ENCODE measurements at regions not wholly inside any gene's neighbourhood (a gene's known extent, or its start where the extent isn't known, plus 50 kb on each side); places are given as distances from the start of the nearest gene placed in this dataset.

DNA sequence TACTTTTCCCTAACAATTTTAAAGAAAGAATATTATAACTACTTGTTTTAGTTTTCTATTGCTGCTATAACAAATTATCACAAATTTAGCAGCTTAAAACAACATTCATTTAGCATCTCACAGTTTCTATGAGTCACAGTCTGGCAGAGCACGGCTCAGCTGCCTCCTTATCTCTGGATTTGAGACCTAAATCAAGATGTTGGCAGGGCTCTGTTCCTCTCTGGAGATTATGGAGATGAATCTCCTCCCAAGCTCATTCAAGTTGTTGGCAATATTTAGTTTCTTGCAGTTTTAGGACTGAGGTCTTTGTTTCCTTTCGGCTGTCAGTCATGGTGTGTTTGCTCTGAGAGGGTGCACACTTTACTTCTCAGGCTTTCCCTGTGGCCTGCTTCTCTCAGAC is 1065.8 kb upstream of the EYS start:
- CTCF ChIA-PET: interaction anchor here (0.6 kb wide), 1 partner anchor 1277 kb away, joined by 3 read pairs; no protein-coding TSS in a partner anchor
- peaks cover 0 to 2% (median 0%) of the 10 kb centered on the region in 5 experiments for H3K9me3 ChIP-seq (ENCODE audit: control extremely low read depth in 1 of 5, control insufficient read depth in 4 of 5, insufficient read depth in 2 of 5, low read depth in 1 of 5, low read length in 4 of 5)
- POLR2A ChIA-PET: no interaction called here
- no peak for DNase-seq
- no peaks in the 10 kb centered on the region for H3K36me3 ChIP-seq (ENCODE audit: control insufficient read depth in 4 of 4, insufficient read depth in 4 of 4, low read length in 3 of 4)
- H3K27me3 ChIP-seq (replicated peaks in 2 of 5; ENCODE audit: control insufficient read depth in 4 of 5, insufficient read depth in 5 of 5, low read length in 4 of 5): no peaks in the 10 kb centered on the region
- no peak overlapping the region for H3K4me3 ChIP-seq (ENCODE audit: control insufficient read depth in 1 of 7, extremely low read depth in 1 of 7, insufficient read depth in 4 of 7, low read depth in 2 of 7, low read length in 6 of 7)
- H3K27ac ChIP-seq (ENCODE audit: insufficient read depth in 1 of 2, low read depth in 1 of 2, low read length in 2 of 2, poor library complexity in 1 of 2, severe bottlenecking in 2 of 2): no peak overlapping the region
- no peaks in the 10 kb centered on the region for H3K4me1 ChIP-seq (ENCODE audit: control extremely low read depth in 1 of 4, control insufficient read depth in 4 of 4, insufficient read depth in 4 of 4, low read length in 3 of 4)
- 83% methylated on average over 1 of the region's 2 CpGs for WGBS (ENCODE audit: insufficient coverage)

- no CpG with 5 or more reads among the region's 2 CpGs for WGBS (ENCODE audit: insufficient coverage)
- no peak overlapping the region for H3K27ac ChIP-seq (ENCODE audit: insufficient read depth in 1 of 2, low read depth in 1 of 2, low read length in 2 of 2, poor library complexity in 1 of 2, severe bottlenecking in 2 of 2)
- H3K4me3 ChIP-seq (ENCODE audit: control insufficient read depth in 1 of 7, extremely low read depth in 1 of 7, insufficient read depth in 4 of 7, low read depth in 2 of 7, low read length in 6 of 7): no peak overlapping the region
- POLR2A ChIA-PET: interaction anchor here (0.6 kb wide), 1 partner anchor 92 kb away, joined by 4 read pairs; no protein-coding TSS in a partner anchor
- CTCF ChIA-PET: no interaction called here
- H3K4me1 ChIP-seq (ENCODE audit: control extremely low read depth in 1 of 4, control insufficient read depth in 4 of 4, insufficient read depth in 4 of 4, low read length in 3 of 4): no peaks in the 10 kb centered on the region
- peaks cover 0 to 2% (median 0%) of the 10 kb centered on the region in 5 experiments for H3K9me3 ChIP-seq (ENCODE audit: control extremely low read depth in 1 of 5, control insufficient read depth in 4 of 5, insufficient read depth in 2 of 5, low read depth in 1 of 5, low read length in 4 of 5)
- H3K27me3 ChIP-seq (replicated peaks in 2 of 5; ENCODE audit: control insufficient read depth in 4 of 5, insufficient read depth in 5 of 5, low read length in 4 of 5): no peaks in the 10 kb centered on the region
- H3K36me3 ChIP-seq (ENCODE audit: control insufficient read depth in 4 of 4, insufficient read depth in 4 of 4, low read length in 3 of 4): no peaks in the 10 kb centered on the region
- no peak for DNase-seq
These were observed 1064.6 kb upstream of the EYS start for GRCh38 chr6:66771626-66772025.

DNA sequence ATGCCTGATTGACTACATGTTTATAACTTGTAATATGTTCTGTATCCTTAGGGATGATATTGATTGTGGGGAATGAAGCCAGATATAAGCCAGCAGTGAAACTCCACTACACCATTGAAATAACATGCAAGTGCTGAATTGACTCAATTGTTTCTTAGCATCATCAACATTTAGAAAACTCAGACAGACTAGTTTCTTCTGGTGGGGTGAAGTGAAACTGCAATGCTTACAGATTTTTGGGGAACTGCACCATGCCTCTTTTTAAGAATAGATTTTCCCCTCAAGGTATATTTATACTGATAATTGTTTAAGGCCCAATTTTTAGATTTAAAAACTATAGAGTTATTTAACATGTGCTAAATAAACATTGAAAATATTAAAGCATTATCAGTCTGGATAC is 1044.6 kb upstream of the EYS start:
- no peak overlapping the region for H3K27ac ChIP-seq (ENCODE audit: insufficient read depth in 1 of 2, low read depth in 1 of 2, low read length in 2 of 2, poor library complexity in 1 of 2, severe bottlenecking in 2 of 2)
- no peaks in the 10 kb centered on the region for H3K27me3 ChIP-seq (replicated peaks in 2 of 5; ENCODE audit: control insufficient read depth in 4 of 5, insufficient read depth in 5 of 5, low read length in 4 of 5)
- ChIA-PET CTCF (no interaction called here), POLR2A (no interaction called here)
- H3K4me3 ChIP-seq (ENCODE audit: control insufficient read depth in 1 of 7, extremely low read depth in 1 of 7, insufficient read depth in 4 of 7, low read depth in 2 of 7, low read length in 6 of 7): no peak overlapping the region
- no peaks in the 10 kb centered on the region for H3K36me3 ChIP-seq (ENCODE audit: control insufficient read depth in 4 of 4, insufficient read depth in 4 of 4, low read length in 3 of 4)
- H3K4me1 ChIP-seq (ENCODE audit: control extremely low read depth in 1 of 4, control insufficient read depth in 4 of 4, insufficient read depth in 4 of 4, low read length in 3 of 4): no peaks in the 10 kb centered on the region
- no peak for DNase-seq
- H3K9me3 ChIP-seq (ENCODE audit: control extremely low read depth in 1 of 5, control insufficient read depth in 4 of 5, insufficient read depth in 2 of 5, low read depth in 1 of 5, low read length in 4 of 5): peaks cover 0 to 2% (median 0%) of the 10 kb centered on the region in 5 experiments

- Histone ChIP-seq H3K4me3 (ENCODE audit: control insufficient read depth in 1 of 7, extremely low read depth in 1 of 7, insufficient read depth in 4 of 7, low read depth in 2 of 7, low read length in 6 of 7) (no peak overlapping the region), H3K4me1 (ENCODE audit: control extremely low read depth in 1 of 4, control insufficient read depth in 4 of 4, insufficient read depth in 4 of 4, low read length in 3 of 4) (no peaks in the 10 kb centered on the region), H3K27me3 (replicated peaks in 2 of 5; ENCODE audit: control insufficient read depth in 4 of 5, insufficient read depth in 5 of 5, low read length in 4 of 5) (no peaks in the 10 kb centered on the region), H3K27ac (ENCODE audit: insufficient read depth in 1 of 2, low read depth in 1 of 2, low read length in 2 of 2, poor library complexity in 1 of 2, severe bottlenecking in 2 of 2) (no peak overlapping the region), H3K36me3 (ENCODE audit: control insufficient read depth in 4 of 4, insufficient read depth in 4 of 4, low read length in 3 of 4) (no peaks in the 10 kb centered on the region), H3K9me3 (ENCODE audit: control extremely low read depth in 1 of 5, control insufficient read depth in 4 of 5, insufficient read depth in 2 of 5, low read depth in 1 of 5, low read length in 4 of 5) (no peaks in the 10 kb centered on the region)
- ChIA-PET POLR2A (no interaction called here), CTCF (no interaction called here)
- 60% methylated on average over 1 of the region's 1 CpG for WGBS (ENCODE audit: insufficient coverage)
- DNase-seq: no peak
These were observed 1033.3 kb upstream of the EYS start for GRCh38 chr6:66740346-66740745.

GRCh38 chr6:66735106-66735890 is 1028.3 kb upstream of the EYS start:
- no CpG with 5 or more reads among the region's 5 CpGs for WGBS (ENCODE audit: insufficient coverage)
- no peaks in the 10 kb centered on the region for H3K4me1 ChIP-seq (ENCODE audit: control extremely low read depth in 1 of 4, control insufficient read depth in 4 of 4, insufficient read depth in 4 of 4, low read length in 3 of 4)
- ChIA-PET CTCF (no interaction called here), POLR2A (no interaction called here)
- H3K36me3 ChIP-seq (ENCODE audit: control insufficient read depth in 4 of 4, insufficient read depth in 4 of 4, low read length in 3 of 4): no peaks in the 10 kb centered on the region
- DNase-seq: no peak
- no peaks in the 10 kb centered on the region for H3K9me3 ChIP-seq (ENCODE audit: control extremely low read depth in 1 of 5, control insufficient read depth in 4 of 5, insufficient read depth in 2 of 5, low read depth in 1 of 5, low read length in 4 of 5)
- no peak overlapping the region for H3K27ac ChIP-seq (ENCODE audit: insufficient read depth in 1 of 2, low read depth in 1 of 2, low read length in 2 of 2, poor library complexity in 1 of 2, severe bottlenecking in 2 of 2)
- H3K27me3 ChIP-seq (replicated peaks in 2 of 5; ENCODE audit: control insufficient read depth in 4 of 5, insufficient read depth in 5 of 5, low read length in 4 of 5): no peaks in the 10 kb centered on the region
- H3K4me3 ChIP-seq (ENCODE audit: control insufficient read depth in 1 of 7, extremely low read depth in 1 of 7, insufficient read depth in 4 of 7, low read depth in 2 of 7, low read length in 6 of 7): no peak overlapping the region

GRCh38 chr6:66731310-66731709 is 1024.3 kb upstream of the EYS start:
- ChIA-PET CTCF (no interaction called here), POLR2A (no interaction called here)
- H3K27ac ChIP-seq (ENCODE audit: insufficient read depth in 1 of 2, low read depth in 1 of 2, low read length in 2 of 2, poor library complexity in 1 of 2, severe bottlenecking in 2 of 2): no peak overlapping the region
- DNase-seq: no peak
- no peak overlapping the region for H3K4me3 ChIP-seq (ENCODE audit: control insufficient read depth in 1 of 7, extremely low read depth in 1 of 7, insufficient read depth in 4 of 7, low read depth in 2 of 7, low read length in 6 of 7)
- no peaks in the 10 kb centered on the region for H3K27me3 ChIP-seq (replicated peaks in 2 of 5; ENCODE audit: control insufficient read depth in 4 of 5, insufficient read depth in 5 of 5, low read length in 4 of 5)
- WGBS (ENCODE audit: insufficient coverage): no CpG with 5 or more reads among the region's 1 CpG
- no peaks in the 10 kb centered on the region for H3K36me3 ChIP-seq (ENCODE audit: control insufficient read depth in 4 of 4, insufficient read depth in 4 of 4, low read length in 3 of 4)
- H3K9me3 ChIP-seq (ENCODE audit: control extremely low read depth in 1 of 5, control insufficient read depth in 4 of 5, insufficient read depth in 2 of 5, low read depth in 1 of 5, low read length in 4 of 5): no peaks in the 10 kb centered on the region
- H3K4me1 ChIP-seq (ENCODE audit: control extremely low read depth in 1 of 4, control insufficient read depth in 4 of 4, insufficient read depth in 4 of 4, low read length in 3 of 4): no peaks in the 10 kb centered on the region

DNA sequence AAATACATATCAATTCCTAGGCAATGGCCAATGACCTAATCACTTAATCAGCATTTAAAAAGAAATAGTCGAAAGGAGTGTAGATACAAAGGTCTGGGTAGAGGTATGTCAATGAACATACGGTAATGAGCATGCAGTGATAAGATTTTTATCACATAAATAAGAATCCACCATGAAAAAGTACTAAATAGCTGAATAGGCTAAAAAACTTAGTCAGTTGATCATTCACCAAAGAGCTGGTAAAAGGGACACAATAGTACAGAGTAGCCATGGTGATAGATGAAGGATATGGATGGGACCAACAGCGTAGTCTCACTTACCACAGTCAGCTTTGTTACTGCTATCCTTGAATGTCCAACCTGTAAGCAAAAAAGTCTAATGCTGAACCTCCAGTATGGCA is 1018.6 kb upstream of the EYS start:
- no peak for DNase-seq
- H3K36me3 ChIP-seq (ENCODE audit: control insufficient read depth in 4 of 4, insufficient read depth in 4 of 4, low read length in 3 of 4): no peaks in the 10 kb centered on the region
- ChIA-PET POLR2A (no interaction called here), CTCF (no interaction called here)
- H3K9me3 ChIP-seq (ENCODE audit: control extremely low read depth in 1 of 5, control insufficient read depth in 4 of 5, insufficient read depth in 2 of 5, low read depth in 1 of 5, low read length in 4 of 5): no peaks in the 10 kb centered on the region
- no peak overlapping the region for H3K4me3 ChIP-seq (ENCODE audit: control insufficient read depth in 1 of 7, extremely low read depth in 1 of 7, insufficient read depth in 4 of 7, low read depth in 2 of 7, low read length in 6 of 7)
- no peaks in the 10 kb centered on the region for H3K4me1 ChIP-seq (ENCODE audit: control extremely low read depth in 1 of 4, control insufficient read depth in 4 of 4, insufficient read depth in 4 of 4, low read length in 3 of 4)
- WGBS (ENCODE audit: insufficient coverage): 100% methylated on average over 1 of the region's 3 CpGs
- no peaks in the 10 kb centered on the region for H3K27me3 ChIP-seq (replicated peaks in 2 of 5; ENCODE audit: control insufficient read depth in 4 of 5, insufficient read depth in 5 of 5, low read length in 4 of 5)
- no peak overlapping the region for H3K27ac ChIP-seq (ENCODE audit: insufficient read depth in 1 of 2, low read depth in 1 of 2, low read length in 2 of 2, poor library complexity in 1 of 2, severe bottlenecking in 2 of 2)

Measured in common myeloid progenitor, CD34-positive (primary cell).